Right forelimb (tissue), 1 donor: ENCODE measurements at regions not wholly inside any gene's neighbourhood (a gene's known extent, or its start where the extent isn't known, plus 50 kb on each side); places are given as distances from the start of the nearest gene placed in this dataset.
"Not testable (repeated sequence)": the region's sequence is repeated elsewhere in the genome, so short reads cannot be mapped to it uniquely, and the experiment has no call there.

ENCODE experiments used
- DNase-seq: peaks from one replicate; pipeline ENCODE4 v3.0.0-alpha.2; 2018

DNA sequence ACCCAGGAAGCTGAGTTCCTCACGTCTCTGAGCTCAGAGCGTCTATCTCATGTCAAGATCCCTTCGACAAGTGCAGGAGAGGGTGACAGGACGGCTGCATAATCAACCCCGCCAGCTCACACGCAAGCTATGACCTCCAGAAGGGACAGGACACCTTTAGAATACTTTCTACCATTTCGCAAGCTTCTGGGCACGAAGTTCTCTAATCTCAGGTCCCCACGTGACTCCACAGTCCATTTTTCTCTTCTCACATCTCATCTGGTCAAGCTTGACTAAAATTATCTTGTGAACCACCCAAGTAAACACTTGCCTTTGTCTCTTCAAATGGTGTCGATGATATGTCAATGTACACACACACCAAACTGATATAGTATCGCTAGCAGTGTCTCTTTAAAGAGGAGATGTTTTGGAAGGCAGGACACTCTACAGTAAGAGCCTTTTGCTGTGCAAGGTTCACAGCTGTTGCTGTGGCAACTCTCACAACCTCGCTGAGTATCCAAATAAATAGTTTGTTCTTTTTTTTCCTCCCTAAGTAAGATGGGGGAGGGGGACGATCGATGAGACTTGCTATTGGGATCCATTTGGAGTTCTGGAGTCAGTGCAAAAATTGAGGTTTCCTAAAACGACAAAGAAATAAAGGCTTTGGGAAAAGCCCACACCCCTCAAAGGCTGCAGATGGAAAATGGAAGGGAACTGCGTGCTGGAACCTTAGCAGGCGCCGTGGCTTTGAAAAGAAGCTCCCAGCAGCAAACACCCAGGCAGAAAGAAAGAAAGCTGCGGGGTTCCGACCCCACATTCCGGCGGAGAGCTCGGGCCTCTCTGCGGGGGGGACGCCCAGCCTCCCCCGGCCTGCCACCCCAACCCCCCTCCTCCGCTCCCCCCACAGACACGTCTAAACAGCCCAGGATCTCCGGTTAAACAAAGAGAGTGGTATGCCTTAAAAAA lies 215.4 kb upstream of the UBASH3B start:
- DNase-seq = peak; percentile 64

DNA sequence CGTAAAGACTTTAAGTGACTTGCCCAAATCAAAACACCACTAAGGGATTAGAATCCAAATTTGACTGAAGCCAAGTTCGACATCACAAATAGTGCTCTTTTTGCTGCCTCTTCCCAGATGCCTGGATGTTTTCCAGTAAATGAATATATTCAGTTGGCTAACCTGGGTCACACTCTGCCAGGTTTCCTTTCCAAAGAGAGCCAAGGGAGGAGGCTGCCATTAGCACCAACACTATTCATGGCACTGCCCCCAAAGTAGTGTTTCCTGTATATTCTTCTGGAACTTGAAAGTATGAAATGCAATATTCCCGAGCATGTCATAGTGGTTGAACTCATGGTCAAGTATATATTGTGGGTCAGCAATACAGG lies 219.3 kb upstream of the UBASH3B start:
- no peak for DNase-seq

DNA sequence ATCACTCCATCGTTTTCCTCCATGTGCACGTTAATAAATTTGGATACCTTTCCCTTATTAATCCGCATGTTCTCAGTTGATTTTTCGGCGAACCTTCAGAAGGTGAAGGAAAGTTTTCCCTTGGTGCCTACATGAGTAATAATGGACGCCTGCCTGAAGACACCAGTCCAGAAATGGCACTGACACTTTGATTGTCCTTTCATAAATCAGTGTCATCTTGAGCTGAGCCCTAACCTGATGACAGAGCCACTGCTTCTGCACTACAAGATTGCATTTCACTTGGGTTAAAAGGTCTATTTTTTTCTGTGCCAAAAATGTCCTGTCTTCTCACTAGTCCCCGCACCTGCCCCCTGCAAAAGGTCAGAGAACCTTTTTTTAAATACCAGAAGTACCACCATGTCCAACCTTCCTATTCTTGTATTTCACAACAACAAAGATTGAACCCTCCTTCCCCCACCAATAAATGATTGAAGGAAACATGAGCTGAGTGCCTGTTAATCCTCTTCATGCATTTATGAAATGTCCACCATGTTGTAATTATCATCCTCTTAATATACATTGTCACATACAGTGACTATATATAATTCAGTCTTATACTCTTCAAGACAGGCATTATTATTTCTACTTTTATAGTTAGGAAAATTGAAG lies 219.9 kb upstream of the UBASH3B start:
- no peak for DNase-seq

DNA sequence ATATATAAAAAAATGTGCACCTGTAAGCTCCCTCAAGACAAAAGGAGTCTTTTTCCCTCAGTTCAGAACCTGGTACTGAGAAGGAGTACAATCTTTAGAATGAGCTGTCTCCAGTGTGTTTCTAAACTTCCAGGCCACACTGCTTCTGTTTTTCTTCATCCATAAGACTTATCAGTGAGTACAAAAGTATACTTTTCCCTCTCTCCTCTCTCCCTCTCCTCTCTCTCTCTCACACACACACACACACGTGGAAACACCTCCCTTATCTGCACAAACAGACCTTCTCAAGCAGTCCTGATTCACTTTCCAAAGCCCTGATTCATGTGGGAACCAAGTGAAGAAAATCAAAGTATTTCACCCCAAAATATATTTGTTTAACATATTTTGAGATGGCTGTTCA lies 220.7 kb upstream of the UBASH3B start:
- DNase-seq = no peak

DNA sequence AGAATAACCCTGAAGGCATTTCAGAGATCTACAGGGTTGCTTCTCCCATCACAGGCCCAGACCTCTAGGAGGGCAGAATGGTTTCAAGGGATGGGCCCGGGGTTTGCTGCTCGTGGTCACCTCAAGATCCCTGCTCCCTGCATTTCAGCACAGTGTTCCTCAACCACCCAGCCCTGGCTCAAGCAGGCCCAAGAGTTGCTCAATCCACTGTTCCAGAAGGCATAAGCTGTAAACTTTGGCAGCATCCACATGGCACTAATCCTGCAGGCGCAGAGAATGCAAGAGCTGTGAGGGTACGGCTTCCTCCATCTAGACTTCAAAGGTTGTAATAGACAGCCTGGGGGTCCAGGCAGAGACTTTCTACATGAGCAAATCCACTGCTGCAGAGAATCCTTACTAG lies 225.0 kb upstream of the UBASH3B start:
- no peak for DNase-seq

DNA sequence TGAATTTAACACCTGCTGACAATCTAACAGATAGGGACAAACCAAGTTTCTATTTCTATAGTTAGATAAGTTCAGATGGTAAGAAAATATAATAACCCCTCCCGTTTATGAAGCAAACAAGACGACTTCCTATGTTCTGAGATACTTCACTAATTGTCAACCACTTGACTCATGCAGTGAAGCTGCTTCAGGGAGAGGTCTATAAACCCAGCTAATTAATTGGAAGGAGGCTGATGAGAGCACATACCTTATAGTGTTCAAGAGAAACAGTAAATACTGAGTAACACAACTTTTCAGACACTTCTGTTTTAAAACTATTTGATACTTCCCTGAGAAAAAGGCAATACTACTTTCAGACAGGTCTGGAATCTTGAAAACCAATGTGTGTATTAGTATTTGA lies 229.4 kb upstream of the UBASH3B start:
- no peak for DNase-seq

DNA sequence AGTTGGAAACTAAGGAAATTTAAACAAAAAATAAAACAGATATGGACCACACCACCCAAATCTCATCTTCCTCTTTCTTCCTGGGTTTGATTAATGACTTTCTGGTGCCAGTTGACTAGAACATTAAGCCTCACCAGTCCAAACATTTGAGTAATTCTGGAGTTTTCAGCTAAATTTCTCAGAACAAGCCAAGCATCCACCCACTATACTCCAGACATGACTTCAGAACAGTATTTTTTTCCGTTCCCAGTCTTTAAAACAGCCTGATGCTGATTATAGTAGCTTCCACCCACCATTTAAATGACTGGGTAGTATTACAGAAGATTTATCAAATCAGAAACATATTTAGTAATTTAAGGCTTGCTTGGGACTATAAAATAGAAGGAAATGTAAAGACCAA lies 230.9 kb upstream of the UBASH3B start:
- DNase-seq = no peak

DNA sequence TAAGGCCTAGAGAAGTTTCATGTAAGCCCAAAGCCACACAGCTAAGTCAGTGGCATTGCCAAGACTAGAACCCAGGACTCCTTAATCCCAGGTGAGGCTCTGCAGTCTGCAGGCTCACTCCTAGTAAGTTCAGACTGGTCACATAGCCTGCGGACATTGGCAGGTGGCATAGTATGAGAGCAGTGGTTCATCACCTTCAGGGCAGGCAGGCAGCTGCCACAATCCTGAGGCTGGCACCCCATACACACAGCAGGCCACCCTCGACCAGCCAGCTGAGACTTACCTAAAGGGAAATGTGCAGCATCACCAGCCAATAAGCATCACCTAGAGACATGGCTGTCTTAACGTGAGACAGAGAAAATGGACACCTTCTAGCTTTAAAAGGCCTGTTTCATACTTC lies 231.6 kb upstream of the UBASH3B start:
- no peak for DNase-seq

DNA sequence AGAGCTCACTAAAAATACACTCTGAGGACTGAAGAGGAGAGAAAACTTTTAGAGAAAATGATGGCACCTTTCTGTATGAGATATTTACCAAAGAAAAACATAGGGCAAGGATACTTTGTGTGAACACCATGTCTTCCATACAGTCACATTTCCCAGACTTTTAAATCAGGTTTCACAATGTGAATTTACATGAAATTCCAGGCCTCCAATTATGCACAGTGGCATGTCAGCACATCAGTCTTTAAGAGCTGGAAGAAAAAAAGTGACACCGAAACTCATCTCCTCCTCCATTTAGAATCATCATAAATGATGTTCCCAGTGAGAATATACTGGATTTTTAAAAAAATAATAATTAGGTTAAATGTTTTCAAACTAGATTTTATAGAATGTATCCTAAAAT lies 232.2 kb upstream of the UBASH3B start:
- DNase-seq = no peak

DNA sequence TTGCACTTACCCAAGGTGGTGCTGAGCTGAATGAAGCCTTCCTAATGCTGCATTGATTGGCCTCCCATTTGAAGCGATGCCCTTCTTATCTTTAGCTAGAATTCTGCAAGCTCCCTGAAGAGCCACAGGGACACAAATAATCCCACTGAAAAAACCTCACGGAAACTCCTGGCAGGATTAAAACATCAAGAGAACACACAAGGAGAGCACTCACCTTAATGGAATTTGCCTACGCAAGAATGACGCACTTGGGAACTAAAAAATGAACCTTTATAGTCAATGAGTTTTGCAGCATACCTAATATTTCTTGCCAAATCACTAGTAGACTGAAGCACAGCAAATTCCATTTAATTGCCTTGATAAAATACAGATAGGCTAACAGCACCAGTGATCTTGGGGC lies 232.8 kb upstream of the UBASH3B start:
- no peak for DNase-seq

DNA sequence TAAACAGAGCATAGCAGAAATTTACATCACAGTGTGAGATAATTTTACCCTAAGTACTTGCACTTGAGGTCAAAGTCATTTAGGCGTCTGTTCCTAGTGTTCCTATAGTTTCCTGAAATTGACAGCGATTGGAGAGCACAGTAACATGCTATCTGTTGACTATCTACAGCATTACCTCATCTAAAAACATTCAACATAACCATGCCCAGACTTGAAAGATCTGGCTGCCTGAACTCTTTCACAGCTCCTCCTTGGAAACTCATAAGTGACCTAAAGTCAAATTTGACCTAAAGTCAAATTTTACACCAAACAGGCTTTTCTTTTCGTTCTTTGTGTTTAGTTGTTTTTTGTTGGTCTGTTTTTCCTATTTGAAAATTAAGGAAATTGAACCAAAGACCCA lies 233.8 kb upstream of the UBASH3B start:
- DNase-seq = no peak

DNA sequence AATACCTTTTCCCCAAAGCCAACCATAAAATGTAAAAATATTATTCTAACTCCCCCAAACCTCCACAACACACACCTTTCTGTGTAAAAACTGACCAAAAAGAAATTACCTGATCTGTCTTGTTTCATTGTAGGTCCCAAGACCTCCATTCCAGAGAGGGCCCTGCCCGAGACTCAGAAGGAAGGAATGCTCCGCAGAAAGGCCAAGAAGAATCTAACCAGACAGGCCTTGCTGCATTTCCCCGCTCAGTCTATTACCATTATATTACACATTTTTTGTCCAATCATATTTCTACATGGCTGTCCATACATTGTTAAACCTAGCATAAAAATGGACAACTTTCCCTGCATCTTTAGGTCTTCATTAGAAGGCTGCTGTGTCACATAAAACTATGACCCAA lies 237.5 kb upstream of the UBASH3B start:
- no peak for DNase-seq

DNA sequence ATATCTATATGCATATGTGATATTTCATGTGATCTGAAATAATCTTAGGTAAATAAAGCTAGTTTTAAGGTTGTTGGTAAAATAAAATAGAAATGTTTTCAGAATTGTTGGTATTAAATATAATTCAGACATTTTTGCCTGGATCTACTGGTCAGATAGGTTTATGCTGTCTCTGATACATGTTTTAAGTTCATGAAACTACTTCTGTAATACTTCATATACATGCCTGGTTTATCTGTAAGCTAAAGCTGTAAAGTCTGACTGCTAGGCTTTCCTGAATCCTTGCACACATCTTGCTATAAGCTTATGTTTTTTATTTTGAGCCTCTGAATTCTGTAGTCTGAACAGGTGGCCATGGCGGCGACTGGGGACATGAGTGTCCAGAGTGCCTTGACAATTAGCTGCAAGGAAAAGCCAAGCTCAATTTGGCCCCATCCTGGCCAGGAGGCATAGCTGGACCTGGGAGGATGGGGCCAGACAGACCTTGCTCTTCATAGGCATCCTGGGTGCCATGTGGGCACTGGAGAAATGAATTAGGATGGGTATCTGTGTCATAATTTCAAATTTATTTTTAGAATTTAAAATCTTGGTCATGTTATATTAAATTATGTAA lies 241.0 kb upstream of the UBASH3B start:
- no peak for DNase-seq

DNA sequence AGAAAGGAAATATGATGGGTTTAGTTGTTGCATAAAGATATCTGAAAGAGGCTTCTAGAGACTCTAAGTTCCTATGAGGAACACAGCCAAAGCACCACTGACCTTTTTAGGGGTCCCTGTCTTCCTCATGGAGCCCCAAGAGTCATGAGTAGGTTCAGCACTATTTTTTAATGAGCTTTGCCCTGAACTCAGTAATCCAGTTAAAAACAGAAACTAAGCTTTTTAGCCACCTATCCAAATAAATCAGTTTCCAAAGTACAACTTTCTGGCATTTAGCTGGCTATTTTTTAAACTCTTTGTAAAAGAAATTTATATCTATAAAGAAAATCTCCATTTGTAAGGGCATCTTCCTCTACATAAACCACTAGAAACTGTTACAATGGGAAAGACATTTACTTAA lies 241.8 kb upstream of the UBASH3B start:
- no peak for DNase-seq

DNA sequence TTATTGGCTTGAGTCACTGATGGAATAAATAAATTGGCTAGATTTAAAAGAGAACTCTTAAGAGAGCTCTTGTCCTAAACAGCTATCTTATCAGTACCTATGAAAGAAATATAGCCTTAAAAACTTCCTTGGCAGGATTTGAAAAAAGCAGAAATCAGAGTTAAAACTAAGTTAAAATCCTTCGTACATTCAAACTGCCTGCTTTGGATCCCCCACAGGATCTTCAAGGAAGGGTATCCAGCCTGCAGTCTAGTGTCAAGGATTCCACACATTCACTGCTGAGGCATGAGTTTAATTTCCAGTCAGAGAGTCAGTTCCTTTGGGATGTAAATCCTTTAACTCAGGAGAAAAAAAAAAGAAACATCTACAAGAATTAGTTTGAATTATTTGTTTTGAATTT lies 242.9 kb upstream of the UBASH3B start:
- DNase-seq = no peak

DNA sequence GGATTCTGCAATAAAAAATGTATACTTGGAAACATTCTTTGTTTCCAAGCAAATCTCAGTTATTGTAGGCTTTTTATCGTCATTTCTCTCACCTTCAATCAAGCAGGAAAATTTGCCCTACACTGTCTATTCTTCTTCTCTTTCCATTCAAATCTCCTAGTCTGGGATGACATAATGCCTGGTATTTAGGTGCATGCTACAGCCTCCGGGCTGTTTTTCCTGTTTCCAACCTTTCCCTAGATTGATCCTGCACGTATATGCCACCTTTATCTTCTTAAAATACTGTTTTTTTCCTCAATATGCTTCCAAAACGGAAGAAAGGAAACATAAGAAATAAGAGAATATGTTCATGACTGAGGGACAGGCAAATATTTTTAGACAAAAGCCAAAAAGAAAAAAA lies 249.1 kb upstream of the UBASH3B start:
- DNase-seq = no peak

DNA sequence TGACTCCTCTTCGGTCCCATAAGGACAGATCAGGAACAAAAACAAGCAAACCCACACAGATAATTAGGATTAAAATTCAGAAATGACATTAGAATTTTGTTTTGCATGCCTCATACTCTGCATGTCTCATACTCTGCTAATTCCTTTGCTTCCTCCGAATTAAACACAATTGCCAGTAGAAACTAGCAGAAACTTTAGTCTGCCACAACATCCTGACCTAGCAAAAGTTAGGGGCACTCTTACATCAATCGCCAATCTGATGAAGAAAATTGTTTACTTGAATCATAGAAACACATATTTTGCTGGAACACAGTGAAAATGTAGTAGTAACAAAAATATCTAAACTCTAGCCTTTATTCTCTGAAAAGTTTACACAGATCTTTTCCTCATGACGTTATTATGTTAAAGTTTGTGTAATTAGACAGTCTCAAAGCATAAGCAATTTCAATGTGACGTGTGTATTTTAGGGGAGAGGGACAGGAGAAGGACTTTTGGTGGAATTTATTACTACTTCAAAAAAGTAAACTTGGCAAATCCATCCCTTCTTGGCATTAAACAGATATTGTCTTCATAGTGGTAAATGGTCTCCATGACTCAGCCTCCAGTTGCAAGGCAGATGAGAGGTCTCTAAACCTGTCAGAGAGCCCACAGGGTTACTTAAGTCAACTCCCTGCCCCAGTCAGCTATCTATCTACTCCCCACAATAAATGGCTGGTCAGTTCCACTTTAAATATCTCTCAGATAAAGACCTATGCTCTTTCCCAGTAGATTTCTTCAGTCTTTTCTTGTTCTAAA lies 249.8 kb upstream of the UBASH3B start:
- no peak for DNase-seq

DNA sequence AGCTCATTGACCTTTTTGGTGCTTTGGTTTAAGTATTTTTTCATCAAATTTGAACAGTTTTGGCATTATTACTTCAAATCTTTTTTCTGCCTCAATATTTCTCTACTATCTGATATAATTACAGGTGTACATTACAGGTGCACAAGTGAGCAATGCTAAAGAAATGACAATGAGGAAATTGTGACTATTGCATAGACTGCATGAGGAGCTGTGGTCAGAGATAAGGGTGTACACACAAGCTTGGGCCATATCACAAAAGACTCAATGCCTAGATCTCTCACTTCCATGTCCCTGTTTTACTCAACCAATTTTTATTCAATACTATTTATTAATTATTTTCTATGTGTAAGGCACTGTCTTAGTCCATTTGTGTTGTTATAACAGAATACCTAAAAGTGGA lies 251.0 kb upstream of the UBASH3B start:
- no peak for DNase-seq

DNA sequence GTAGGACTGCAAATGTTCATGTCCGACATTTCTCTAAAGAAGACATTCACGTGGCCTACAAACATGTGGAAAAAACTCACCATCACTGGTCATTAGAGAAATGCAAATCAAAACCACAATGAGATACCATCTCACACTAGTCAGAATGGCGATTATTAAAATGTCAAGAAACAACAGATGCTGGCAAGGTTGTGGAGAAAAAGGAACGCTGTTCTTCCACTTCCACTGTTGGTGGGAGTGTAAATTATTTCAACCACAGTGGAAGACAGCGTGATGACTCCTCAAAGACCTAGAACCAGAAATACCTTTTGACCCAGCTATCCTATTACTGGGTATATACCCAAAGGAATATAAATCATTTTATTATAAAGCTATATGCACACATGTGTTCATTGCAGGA lies 253.9 kb upstream of the UBASH3B start:
- DNase-seq = not testable (repeated sequence)

DNA sequence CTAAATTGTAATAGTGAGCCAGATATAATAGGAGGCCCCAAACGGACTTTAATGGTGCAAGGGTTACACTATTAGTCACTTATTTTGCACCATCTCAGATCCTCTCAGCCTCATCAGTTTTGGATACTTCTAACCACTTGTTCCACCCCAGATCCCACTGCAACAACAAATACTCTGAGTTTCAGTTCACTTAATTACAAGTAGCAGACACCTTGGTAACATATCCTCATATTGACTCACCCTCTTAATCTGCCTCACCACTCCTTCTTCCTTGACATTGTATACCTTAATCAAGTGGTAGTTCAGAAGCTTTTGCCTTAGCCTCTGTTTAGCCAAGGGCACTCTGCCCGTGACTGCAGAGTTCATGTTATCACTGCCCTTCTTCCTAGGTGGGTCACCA lies 256.1 kb upstream of the UBASH3B start:
- no peak for DNase-seq

DNA sequence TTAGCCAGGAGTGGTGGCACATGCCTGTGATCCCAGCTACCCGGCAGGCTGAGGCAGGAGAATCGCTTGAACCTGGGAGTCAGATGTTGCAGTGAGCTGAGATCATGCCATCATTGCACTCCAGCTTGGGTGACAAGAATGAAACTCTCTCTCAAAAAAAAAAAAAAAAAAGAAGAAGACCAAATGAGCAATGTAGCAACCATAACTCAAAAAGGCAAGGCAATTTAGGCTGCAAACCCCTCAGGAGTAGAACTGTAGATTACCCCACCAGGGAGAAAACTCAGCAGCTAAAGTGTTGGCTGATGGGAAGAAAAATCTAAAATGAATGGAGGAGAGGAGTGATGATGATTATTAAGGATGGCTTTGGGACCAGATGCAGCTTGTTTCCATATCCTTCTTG lies 256.7 kb upstream of the UBASH3B start:
- DNase-seq = no peak

DNA sequence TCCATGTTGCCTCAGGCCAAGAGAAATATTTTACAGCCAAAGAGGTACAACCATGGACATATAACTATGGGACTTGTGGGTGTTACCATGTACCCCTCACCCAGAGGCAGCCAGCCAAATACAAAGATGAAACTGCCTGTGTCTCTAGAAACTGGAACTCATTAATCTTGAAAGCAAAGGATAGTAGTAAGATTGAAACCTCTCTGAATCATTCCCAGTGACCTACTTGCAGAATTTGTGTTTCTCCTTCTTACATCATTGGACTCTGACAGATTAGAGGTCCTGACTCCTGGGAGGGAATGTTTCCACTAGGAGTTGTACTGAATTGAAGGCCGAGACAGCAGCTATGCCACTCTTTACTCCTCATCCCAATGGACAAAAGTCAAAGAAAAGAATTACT lies 257.4 kb upstream of the UBASH3B start:
- DNase-seq = no peak

DNA sequence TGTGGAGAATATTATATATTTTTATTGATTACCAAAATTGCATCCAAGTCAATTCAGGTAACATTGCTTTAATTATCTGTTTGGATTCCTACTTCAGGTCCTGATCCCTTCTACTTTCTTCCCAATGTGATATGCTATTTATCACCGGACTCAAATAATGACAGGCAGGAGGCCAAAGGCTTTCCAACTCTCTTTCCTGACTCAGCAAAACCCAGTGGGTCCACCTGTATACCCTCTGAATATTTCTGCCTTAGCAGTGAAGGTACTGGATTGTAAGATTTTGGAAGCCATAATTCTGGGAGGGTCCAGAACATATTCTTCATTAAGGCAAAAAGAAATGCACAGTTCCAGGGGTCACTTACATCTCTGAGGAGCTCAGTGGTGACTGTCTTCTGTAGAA lies 260.2 kb upstream of the UBASH3B start:
- no peak for DNase-seq
